Spleen (tissue), 7 donors: ENCODE measurements at regions not wholly inside any gene's neighbourhood (a gene's known extent, or its start where the extent isn't known, plus 50 kb on each side); places are given as distances from the start of the nearest gene placed in this dataset.

Experiments
- POLR2A ChIP-seq, 3 donors: fragments of 450-650 bp; IDR thresholded peaks; one replicate each; pipeline ENCODE4 v1.5.1; 2017; ENCODE audit warnings: antibody characterized with exemption in 3 of 3, mild to moderate bottlenecking in 1 of 3
- TF ChIP-seq, protein P1 (sequence below), 11 experiments: fragments of 200-600 bp in 7 of 11; fragments of 450-650 bp in 4 of 11; sonication (generic) in 4 of 11; IDR thresholded peaks in 8 of 11; conservative IDR thresholded peaks in 3 of 11; 1 replicate in 7 of 11; 2 replicates in 4 of 11; pipeline versions ENCODE4 v1.4.0 to v1.8.0; 2016 to 2021; ENCODE audit warnings: antibody characterized with exemption in 11 of 11, inconsistent platforms in 4 of 11, mild to moderate bottlenecking in 1 of 11
- donor health status: DM: no; HTN: no; CAD: no; lungs with moderate emphysema.
- donor health status: DM: no; HTN: no; CAD: no.
- donor health status: DM: no; HTN: no; CAD: no.

DNA sequence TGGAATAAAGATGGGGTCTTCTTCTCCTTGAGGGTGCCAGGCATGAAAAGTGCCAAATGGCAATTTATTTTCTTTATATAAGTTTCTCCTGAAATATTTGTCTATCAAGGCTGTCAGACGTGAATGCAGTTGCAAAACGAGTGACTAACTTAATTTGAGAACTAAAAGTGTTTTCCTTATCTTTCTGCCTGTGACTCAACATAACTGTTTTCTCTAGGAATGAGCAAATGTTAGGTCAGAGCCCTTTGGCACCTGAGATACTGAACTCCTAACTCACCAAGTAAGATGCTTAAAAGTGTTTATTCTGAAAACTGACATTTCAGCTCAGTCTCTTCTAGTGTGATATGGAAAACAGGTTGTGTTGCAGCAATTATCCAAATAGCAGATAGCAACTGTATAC lies 197.0 kb downstream of the STK31 start:
- TF ChIP-seq, protein P1, sequence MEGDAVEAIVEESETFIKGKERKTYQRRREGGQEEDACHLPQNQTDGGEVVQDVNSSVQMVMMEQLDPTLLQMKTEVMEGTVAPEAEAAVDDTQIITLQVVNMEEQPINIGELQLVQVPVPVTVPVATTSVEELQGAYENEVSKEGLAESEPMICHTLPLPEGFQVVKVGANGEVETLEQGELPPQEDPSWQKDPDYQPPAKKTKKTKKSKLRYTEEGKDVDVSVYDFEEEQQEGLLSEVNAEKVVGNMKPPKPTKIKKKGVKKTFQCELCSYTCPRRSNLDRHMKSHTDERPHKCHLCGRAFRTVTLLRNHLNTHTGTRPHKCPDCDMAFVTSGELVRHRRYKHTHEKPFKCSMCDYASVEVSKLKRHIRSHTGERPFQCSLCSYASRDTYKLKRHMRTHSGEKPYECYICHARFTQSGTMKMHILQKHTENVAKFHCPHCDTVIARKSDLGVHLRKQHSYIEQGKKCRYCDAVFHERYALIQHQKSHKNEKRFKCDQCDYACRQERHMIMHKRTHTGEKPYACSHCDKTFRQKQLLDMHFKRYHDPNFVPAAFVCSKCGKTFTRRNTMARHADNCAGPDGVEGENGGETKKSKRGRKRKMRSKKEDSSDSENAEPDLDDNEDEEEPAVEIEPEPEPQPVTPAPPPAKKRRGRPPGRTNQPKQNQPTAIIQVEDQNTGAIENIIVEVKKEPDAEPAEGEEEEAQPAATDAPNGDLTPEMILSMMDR (IDR thresholded peaks at IDR 0.05 in 8 of 11, conservative IDR thresholded peaks at IDR 0.05 in 3 of 11): no peak
- TF ChIP-seq POLR2A (IDR thresholded peaks at IDR 0.05): no peak
